SKM-1 treated with dmso at 0.1 percent for 144 hours (cell line): ENCODE measurements at regions not wholly inside any gene's neighbourhood (a gene's known extent, or its start where the extent isn't known, plus 50 kb on each side); places are given as distances from the start of the nearest gene placed in this dataset.
A peak's percentile ranks its signal among the peaks of the same experiment; 100 is the strongest.
"Not testable (repeated sequence)": the region's sequence is repeated elsewhere in the genome, so short reads cannot be mapped to it uniquely, and the experiment has no call there.

Experiments
- DNase-seq: peaks from one replicate; lab custom pipeline; 2025; ENCODE audit not compliant: unreplicated experiment; lab: John Stamatoyannopoulos, UW

DNA sequence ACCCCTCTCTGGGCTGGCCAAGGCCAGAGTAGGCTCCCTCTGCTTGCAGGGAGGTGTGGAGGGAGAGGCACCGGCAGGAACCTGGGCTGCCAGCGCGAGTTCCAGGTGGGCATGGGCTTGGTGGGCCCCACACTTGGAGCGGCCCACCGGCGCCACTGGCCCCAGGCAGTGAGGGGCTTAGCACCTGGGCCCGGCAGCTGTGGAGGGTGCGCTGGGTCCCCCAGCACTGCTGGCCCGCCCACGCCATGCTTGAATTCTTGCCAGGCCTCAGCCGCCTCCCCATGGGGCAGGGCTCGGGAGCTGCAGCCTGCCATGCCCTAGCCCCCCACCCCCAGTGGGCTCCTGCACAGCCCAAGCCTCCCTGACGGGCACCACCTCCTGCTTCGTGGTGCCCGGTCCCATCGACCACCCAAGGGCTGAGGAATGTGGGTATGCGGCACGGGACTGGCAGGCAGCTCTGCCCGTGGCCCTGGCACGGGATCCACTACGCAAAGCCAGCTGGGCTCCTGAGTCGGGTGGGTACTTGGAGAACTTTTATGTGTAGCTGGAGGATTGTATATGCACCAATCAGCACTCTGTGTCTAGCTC is 1648.0 kb downstream of the OLFM4 start:
- DNase-seq = no peak

GRCh38 chr13:54682184-54682583 is 1653.6 kb downstream of the OLFM4 start:
- no peak for DNase-seq

GRCh38 chr13:54687173-54687572 is 1658.6 kb downstream of the OLFM4 start:
- DNase-seq = no peak

DNA sequence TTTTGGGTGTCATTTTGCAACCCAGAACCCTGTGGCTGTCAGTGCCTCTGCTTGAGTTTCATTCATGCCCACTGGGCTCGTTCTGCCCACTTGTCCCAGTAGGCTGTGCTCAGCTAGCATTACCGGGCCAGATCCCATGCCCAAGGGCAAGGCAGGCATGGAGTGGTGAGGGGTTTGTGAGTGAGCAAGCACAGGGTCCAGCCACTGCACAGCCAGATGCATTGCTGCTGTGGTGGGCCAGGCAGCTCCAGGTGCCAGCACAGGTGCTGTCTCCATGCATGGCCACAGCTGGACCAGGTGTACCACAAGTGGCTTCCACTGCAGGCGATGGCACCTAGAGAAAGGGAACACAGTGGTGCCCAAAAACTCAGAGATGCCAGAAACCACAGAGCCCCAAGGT is 1671.2 kb downstream of the OLFM4 start:
- DNase-seq = no peak

DNA sequence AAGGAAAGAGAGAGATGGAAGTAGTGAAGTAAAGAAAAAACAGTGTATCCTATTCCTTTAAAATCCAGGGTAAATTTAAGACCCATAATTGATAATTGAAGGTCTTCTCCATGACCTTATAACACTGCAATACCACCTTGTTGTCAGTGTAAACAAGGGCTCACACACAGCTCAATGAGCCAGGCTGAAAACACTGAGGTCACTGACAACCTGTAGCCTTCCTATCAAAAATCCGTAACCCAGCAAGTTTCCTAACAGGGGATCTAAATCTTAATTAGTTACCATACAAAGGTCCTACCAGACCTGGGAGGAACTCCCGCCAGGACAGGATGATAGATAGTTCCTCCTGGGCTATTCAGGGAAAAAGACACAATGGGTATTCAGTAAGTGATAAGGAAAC is 1677.1 kb downstream of the OLFM4 start:
- no peak for DNase-seq

- DNase-seq = no peak
These were observed 1677.7 kb downstream of the OLFM4 start for GRCh38 chr13:54706336-54706735.

DNA sequence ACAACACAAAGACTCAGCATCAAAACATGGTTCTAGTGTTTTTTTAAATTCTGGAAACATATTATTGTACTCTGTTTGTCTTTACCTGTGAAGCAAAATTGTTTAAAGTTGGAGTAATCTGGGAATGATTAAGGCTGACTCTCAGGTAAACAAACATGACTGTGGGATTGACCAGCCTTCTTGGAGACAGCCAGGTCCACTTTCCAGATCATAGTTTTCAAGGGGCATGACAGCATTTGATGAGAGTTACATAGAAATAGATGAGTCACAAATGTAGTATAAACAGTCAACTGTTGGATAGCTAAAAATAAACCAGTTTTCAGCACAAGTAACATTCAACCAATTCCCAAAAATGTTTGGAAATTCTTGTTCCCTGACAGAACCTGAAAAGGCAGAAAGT is 1680.9 kb downstream of the OLFM4 start:
- no peak for DNase-seq

DNA sequence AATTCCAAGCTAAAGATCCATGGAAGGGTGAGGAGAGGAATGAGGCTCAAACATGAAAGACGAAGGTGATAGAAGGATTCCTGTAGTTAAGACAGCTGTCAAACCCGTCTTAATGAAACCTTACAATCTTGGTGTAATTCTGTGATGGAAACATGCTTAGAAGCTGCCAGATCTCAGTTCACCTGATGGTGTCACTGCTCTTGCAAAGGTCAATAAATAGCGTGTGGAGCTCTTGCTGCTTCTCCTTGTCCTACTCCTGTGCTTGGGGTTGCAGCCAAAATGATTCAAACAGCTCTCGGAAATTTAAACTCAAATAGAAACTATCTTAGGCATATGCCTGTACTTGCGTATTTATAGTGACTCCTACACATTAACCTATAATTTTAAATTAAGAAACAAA is 1705.0 kb downstream of the OLFM4 start:
- peak; percentile 4 for DNase-seq

DNA sequence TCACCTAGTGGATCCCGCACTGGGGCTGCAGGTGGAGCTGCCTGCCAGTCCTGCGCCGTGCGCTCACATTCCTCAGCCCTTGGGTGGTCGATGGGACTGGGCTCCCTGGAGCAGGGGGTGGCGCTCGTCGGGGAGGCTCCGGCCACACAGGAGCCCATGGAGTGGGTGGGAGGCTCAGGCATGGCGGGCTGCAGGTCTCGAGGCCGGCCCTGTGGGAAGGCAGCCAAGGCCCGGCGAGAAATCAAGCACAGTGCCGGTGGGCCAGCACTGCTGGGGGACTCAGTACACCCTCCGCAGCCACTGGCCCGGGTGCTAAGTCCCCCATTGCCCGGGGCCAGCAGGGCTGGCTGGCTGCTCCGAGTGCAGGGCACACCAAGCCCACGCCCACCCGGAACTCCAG is 1708.6 kb downstream of the OLFM4 start:
- DNase-seq = not testable (repeated sequence)

- no peak for DNase-seq
These were observed 1714.4 kb downstream of the OLFM4 start for GRCh38 chr13:54742984-54743383.

- no peak for DNase-seq
These were observed 1716.1 kb downstream of the OLFM4 start for GRCh38 chr13:54744747-54745146.

DNA sequence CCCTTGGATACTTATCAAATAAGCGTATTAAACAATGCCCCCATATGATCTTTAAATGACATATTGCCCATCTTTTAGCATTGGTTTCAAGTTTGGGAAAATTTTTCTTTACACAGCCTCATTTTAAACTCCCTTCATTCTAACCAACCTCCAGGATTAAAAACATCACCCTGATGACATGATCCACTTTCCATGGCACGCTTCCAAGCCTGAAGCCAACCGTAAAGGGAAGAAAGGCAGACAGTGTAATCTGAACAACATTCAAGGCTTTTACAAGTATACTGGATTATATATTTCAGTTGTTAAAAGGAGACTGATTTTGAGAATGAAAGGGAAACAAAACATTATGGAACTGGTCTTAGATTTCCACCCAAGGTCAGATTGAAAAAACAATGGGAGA is 1721.9 kb downstream of the OLFM4 start:
- no peak for DNase-seq

- DNase-seq = no peak
These were observed 1730.2 kb downstream of the OLFM4 start for GRCh38 chr13:54758795-54759194.

GRCh38 chr13:54768214-54768613 is 1739.6 kb downstream of the OLFM4 start:
- DNase-seq = no peak

- no peak for DNase-seq
These were observed 1747.0 kb downstream of the OLFM4 start for GRCh38 chr13:54775501-54776191.

GRCh38 chr13:54787754-54788153 is 1759.1 kb downstream of the OLFM4 start:
- DNase-seq = no peak

GRCh38 chr13:54799621-54800226 is 1771.1 kb downstream of the OLFM4 start:
- no peak for DNase-seq

DNA sequence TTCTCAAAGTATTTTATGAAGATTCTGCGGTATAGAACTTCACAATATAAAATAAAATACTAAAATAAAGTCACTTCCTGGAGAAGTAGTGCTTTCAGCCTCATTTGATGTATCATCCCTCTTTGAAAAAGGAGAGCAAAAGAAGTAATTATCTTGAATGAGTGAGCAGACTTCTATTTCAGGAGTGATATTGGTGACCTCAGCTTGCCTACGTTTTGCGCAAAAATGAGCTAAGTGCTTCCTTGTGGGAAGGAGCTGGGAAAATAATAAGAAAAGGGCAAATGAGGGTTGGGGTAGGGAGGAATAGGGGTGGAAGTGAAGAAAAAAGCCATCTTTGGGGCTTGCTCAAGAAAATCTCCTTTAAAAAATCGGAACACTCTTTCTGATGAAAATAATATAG is 1773.6 kb downstream of the OLFM4 start:
- DNase-seq = no peak

DNA sequence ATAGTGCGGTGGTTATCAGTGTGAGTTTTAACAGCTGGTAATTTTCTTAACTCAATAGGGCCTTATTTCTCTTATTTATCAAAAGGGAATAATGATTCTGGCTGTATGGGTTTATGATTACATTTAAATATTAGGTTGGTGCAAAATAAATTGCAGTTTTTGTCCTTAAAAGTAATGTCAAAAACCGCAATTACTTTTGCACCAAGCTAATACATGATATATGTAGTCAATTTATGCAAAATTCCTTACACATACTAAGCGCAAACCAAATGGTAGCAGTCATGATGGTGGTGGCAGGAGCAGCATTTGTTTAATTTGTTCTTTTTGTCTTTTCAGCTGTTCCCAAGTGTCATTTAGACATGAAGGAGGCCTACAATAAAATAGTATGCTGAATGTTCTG is 1777.1 kb downstream of the OLFM4 start:
- DNase-seq = no peak

GRCh38 chr13:54821938-54822470 is 1793.4 kb downstream of the OLFM4 start:
- not testable (repeated sequence) for DNase-seq

DNA sequence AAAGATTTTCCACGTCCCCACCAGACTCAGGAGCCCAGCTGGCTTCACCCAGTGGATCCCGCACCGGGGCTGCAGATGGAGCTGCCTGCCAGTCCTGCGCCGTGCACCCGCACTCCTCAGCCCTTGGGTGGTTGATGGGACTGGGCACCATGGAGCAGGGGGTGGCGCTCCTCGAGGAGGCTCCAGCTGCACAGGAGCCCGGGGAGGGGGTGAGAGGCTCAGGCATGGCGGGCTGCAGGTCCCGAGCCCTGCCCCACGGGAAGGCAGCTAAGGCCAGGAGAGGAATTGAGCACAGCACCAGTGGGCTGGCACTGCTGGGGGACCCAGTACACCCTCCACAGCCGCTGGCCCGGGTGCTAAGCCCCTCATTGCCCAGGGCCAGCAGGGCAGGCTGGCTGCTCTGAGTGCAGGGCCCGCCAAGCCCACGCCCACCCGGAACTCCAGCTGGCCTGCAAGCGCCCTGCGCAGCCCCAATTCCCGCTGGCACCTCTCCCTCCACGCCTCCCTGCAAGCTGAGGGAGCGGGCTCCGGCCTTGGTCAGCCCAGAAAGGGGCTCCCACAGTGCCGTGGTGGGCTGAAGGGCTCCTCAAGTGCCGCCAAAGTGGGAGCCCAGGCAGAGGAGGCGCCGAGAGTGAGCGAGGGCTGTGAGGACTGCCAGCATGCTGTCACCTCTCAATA is 1800.9 kb downstream of the OLFM4 start:
- DNase-seq = not testable (repeated sequence)

DNA sequence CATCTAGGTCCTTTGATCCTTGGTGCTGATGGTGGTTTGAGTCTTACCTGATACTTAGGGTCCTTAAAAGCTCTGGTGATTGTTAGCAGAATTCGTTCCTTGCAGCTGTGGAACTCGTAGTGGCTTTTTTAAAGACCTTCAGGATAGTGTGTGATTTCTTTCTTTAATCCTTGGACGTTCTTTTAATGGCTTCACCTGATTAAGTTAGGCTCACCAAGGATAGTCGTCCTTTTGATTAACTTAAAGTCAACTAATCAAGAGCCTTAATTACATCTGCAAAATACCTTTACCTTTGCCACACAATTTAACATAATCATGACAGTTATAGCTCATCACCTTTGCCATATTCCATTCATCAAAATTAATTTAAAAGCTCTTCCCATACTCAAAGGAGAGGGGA is 1807.7 kb downstream of the OLFM4 start:
- DNase-seq = no peak
